Endothelial cell of umbilical vein (primary cell): ENCODE measurements at regions not wholly inside any gene's neighbourhood (a gene's known extent, or its start where the extent isn't known, plus 50 kb on each side); places are given as distances from the start of the nearest gene placed in this dataset.

Experiments used
- BruUV-seq: library from RNA; stranded (reverse); fragments of 400-500 nt; replicated peaks from 2 replicates; lab custom pipeline; 2021; lab: Mats Ljungman, UMichigan
- CTCF ChIA-PET: fragments of 300-600, 350-600 bp; sonication (Branson Sonifier 250); formaldehyde crosslinking; loops from one replicate; lab custom pipeline; 2021; ENCODE audit warnings: antibody characterized with exemption, inconsistent platforms; lab: Charles Lee
- POLR2A ChIA-PET: fragments of 300-600, 350-600 bp; sonication (Branson Sonifier 250); formaldehyde crosslinking; loops from one replicate; lab custom pipeline; 2021; ENCODE audit warnings: antibody characterized with exemption, inconsistent platforms; lab: Charles Lee
- DNase-seq: peaks from one replicate; pipeline ENCODE4 v3.0.0-alpha.2; 2011; ENCODE audit warnings: low read depth, low spot score
- FAIRE-seq: peaks from 2 replicates; lab custom pipeline; 2011; peaks lifted over from hg19 to GRCh38; lab: Jason Lieb, UNC
- H2AFZ ChIP-seq: 2 replicates; pipeline ENCODE4 v1.6.0; 2012; ENCODE audit warnings: low read depth, low read length, control low read depth, inconsistent platforms
- H3K27ac ChIP-seq: 2 replicates; pipeline ENCODE4 v1.5.1; 2011; ENCODE audit warnings: low read depth, mild to moderate bottlenecking, control low read depth, low read length, moderate library complexity; ENCODE audit not compliant: insufficient read depth
- H3K27me3 ChIP-seq, 2 experiments: 2 replicates each; pipeline versions ENCODE4 v1.6.0 to v1.6.1; 2011; ENCODE audit warnings: low read length in 2 of 2, mixed read lengths in 1 of 2; ENCODE audit not compliant: control insufficient read depth in 2 of 2, insufficient read depth in 2 of 2
- H3K36me3 ChIP-seq, 2 experiments: 2 replicates in 1 of 2; 3 replicates in 1 of 2; pipeline ENCODE4 v1.5.1; 2011; ENCODE audit warnings: low read length in 2 of 2, mild to moderate bottlenecking in 1 of 2, moderate library complexity in 1 of 2; ENCODE audit not compliant: control insufficient read depth in 2 of 2, insufficient read depth in 2 of 2; ENCODE audit errors: extremely low read depth in 1 of 2
- H3K4me1 ChIP-seq: 3 replicates; pipeline ENCODE4 v1.5.1; 2011; ENCODE audit warnings: mild to moderate bottlenecking, low read length; ENCODE audit not compliant: control insufficient read depth, insufficient read depth; ENCODE audit errors: extremely low read depth
- H3K4me2 ChIP-seq: 2 replicates; pipeline ENCODE4 v1.6.1; 2011; ENCODE audit warnings: low read length, control low read depth, mixed read lengths; ENCODE audit not compliant: insufficient read depth
- H3K4me3 ChIP-seq, 3 experiments: fragments of 200-600 bp in 1 of 3; sonication (generic), shearing (Covaris generic) in 1 of 3; replicated peaks in 1 of 3; 2 replicates each; pipeline ENCODE4 v1.5.1; 2011 to 2016; ENCODE audit warnings: control low read depth in 3 of 3, low read length in 3 of 3, mild to moderate bottlenecking in 2 of 3, inconsistent platforms in 1 of 3, low read depth in 1 of 3, moderate library complexity in 1 of 3; ENCODE audit not compliant: insufficient read depth in 1 of 3
- H3K79me2 ChIP-seq: 2 replicates; pipeline ENCODE4 v1.6.0; 2012; ENCODE audit warnings: low read length, inconsistent platforms; ENCODE audit not compliant: control insufficient read depth, insufficient read depth
- H3K9ac ChIP-seq: replicated peaks from 2 replicates; pipeline ENCODE3; 2011; ENCODE audit warnings: low read length, control low read depth; ENCODE audit not compliant: insufficient read depth; ENCODE audit errors: extremely low read depth
- H3K9me1 ChIP-seq: replicated peaks from 3 replicates; pipeline ENCODE4 v1.6.0; 2011; ENCODE audit warnings: mild to moderate bottlenecking, low read length; ENCODE audit not compliant: control insufficient read depth, insufficient read depth; ENCODE audit errors: extremely low read depth
- H3K9me3 ChIP-seq: replicated peaks from 2 replicates; pipeline ENCODE4 v1.5.1; 2012; ENCODE audit warnings: low read length, inconsistent platforms; ENCODE audit not compliant: control insufficient read depth, insufficient read depth
- H4K20me1 ChIP-seq: replicated peaks from 2 replicates; pipeline ENCODE3; 2011; ENCODE audit warnings: mild to moderate bottlenecking, low read length; ENCODE audit not compliant: control insufficient read depth, insufficient read depth; ENCODE audit errors: extremely low read depth
- EZH2 ChIP-seq: IDR thresholded peaks from 2 replicates; pipeline ENCODE4 v1.6.1; 2012; ENCODE audit warnings: borderline replicate concordance, low read depth, mild to moderate bottlenecking, moderate library complexity, low read length, inconsistent platforms; ENCODE audit not compliant: severe bottlenecking
- GATA2 ChIP-seq: IDR thresholded peaks from 2 replicates; pipeline ENCODE4 v1.7.0; 2011; ENCODE audit warnings: low read depth, mild to moderate bottlenecking, moderate library complexity, mixed read lengths, low read length; ENCODE audit not compliant: insufficient read length, insufficient read depth
- MYC ChIP-seq: IDR thresholded peaks from one replicate; pipeline ENCODE4 v1.6.1; 2011; ENCODE audit warnings: mild to moderate bottlenecking, low read depth, low read length
- POLR2A ChIP-seq: IDR thresholded peaks from 2 replicates; pipeline ENCODE4 v1.6.1; 2012; ENCODE audit warnings: low read depth, mild to moderate bottlenecking, control low read depth, low read length
- POLR2AphosphoS5 ChIP-seq: IDR thresholded peaks from 2 replicates; pipeline ENCODE4 v1.6.1; 2012; ENCODE audit warnings: low read depth, mild to moderate bottlenecking, control low read depth, low read length, moderate library complexity; ENCODE audit not compliant: insufficient read depth
- dilution Hi-C: fragments of 300-500 bp; cut with MboI; formaldehyde crosslinking; loops from one replicate; pipeline ENCODE4 v1.15.0; 2019; ENCODE audit warnings: low sequenced_read_pairs; ENCODE audit not compliant: extremely low pct_ligation_motif_present
- intact Hi-C: fragments of 100-400 bp; cut with micrococcal nuclease; formaldehyde crosslinking; loops from one replicate; pipeline ENCODE4 v1.10.0; 2022
- TF ChIP-seq, protein P1 (sequence below): IDR thresholded peaks from 2 replicates; pipeline ENCODE4 v1.6.1; 2011; ENCODE audit not compliant: insufficient read depth, insufficient read length
- TF ChIP-seq, protein P2 (sequence below), 2 donors: IDR thresholded peaks; 1 replicate in 1 of 2; 2 replicates in 1 of 2; pipeline ENCODE4 v1.5.1; 2011; ENCODE audit warnings: low read length in 2 of 2, mild to moderate bottlenecking in 2 of 2, moderate library complexity in 2 of 2, control low read depth in 1 of 2, inconsistent platforms in 1 of 2, low read depth in 1 of 2; ENCODE audit not compliant: insufficient read depth in 1 of 2; ENCODE audit errors: extremely low read depth in 1 of 2

DNA sequence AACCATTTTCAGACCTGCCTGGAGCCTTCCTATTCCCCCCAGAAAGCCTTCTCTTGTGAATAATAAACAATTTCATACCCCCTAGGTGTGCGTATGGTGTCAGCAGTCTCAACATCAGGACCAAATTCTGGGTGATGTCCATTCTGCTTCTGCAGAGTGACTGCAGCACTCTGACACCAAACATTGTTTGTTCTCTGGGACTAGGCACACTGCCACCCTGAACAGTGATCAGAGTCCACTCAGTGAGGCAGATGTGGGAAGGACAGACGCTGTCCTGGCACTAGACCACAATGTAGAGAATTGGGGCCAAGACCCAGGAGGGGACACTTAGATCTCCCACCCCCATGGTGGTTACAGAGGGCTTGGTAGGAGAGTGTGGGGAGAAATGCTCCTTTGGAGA, 175.1 kb downstream of the BACH1 start:
- Histone ChIP-seq H3K9me3 (no peaks in the 10 kb centered on the region), H3K4me2 (no peak overlapping the region), H3K79me2 (no peaks in the 10 kb centered on the region), H3K36me3 (no peaks in the 10 kb centered on the region), H3K4me3 (no peak overlapping the region), H3K9me1 (no peaks in the 10 kb centered on the region), H3K27ac (no peak overlapping the region), H3K27me3 (peaks cover 0 to 2% of the 10 kb centered on the region in 2 experiments), H4K20me1 (no peaks in the 10 kb centered on the region), H3K9ac (no peak overlapping the region), H3K4me1 (no peaks in the 10 kb centered on the region), H2AFZ (no peak overlapping the region)
- dilution Hi-C loops, result no loop called here
- BruUV-seq, result no TSS peak
- CTCF ChIA-PET, result interaction anchor here (1.0 kb wide), 1 partner anchor 76 kb away, joined by 5 read pairs; no protein-coding TSS in a partner anchor
- DNase-seq, result no peak
- intact Hi-C loops, result loop anchor here (2.0 kb wide), 1 partner anchor 1613 kb away; no protein-coding TSS in a partner anchor
- FAIRE-seq, result no peak
- TF ChIP-seq POLR2A (no peak), EZH2 (no peak), GATA2 (no peak), MYC (no peak), POLR2AphosphoS5 (no peak)
- TF ChIP-seq, protein P1, sequence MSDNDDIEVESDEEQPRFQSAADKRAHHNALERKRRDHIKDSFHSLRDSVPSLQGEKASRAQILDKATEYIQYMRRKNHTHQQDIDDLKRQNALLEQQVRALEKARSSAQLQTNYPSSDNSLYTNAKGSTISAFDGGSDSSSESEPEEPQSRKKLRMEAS, result no peak
- TF ChIP-seq, protein P2, sequence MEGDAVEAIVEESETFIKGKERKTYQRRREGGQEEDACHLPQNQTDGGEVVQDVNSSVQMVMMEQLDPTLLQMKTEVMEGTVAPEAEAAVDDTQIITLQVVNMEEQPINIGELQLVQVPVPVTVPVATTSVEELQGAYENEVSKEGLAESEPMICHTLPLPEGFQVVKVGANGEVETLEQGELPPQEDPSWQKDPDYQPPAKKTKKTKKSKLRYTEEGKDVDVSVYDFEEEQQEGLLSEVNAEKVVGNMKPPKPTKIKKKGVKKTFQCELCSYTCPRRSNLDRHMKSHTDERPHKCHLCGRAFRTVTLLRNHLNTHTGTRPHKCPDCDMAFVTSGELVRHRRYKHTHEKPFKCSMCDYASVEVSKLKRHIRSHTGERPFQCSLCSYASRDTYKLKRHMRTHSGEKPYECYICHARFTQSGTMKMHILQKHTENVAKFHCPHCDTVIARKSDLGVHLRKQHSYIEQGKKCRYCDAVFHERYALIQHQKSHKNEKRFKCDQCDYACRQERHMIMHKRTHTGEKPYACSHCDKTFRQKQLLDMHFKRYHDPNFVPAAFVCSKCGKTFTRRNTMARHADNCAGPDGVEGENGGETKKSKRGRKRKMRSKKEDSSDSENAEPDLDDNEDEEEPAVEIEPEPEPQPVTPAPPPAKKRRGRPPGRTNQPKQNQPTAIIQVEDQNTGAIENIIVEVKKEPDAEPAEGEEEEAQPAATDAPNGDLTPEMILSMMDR (IDR thresholded peaks at IDR 0.05; ENCODE audit: extremely low read depth in 1 of 2, insufficient read depth in 1 of 2, low read depth in 1 of 2, low read length in 2 of 2), result no peak
- POLR2A ChIA-PET, result no interaction called here
